Aorta (tissue), 5 donors: ENCODE measurements at regions not wholly inside any gene's neighbourhood (a gene's known extent, or its start where the extent isn't known, plus 50 kb on each side); places are given as distances from the start of the nearest gene placed in this dataset.

ENCODE experiments used
- ATAC-seq: fragments of 200-7000 bp; cut with Tn5 transposase; one replicate; pipeline ENCODE4 v1.9.1; 2022; ENCODE audit warnings: moderate library complexity; ENCODE audit not compliant: low FRiP score
- DNase-seq, 2 donors: peaks; one replicate each; pipeline ENCODE4 v3.0.0-alpha.2; 2020
- H3K27ac ChIP-seq, 2 donors: one replicate each; pipeline ENCODE4 v1.5.1; 2013; ENCODE audit warnings: low read length in 2 of 2, mild to moderate bottlenecking in 2 of 2, moderate library complexity in 2 of 2, control low read depth in 1 of 2, inconsistent platforms in 1 of 2, low read depth in 1 of 2
- H3K27me3 ChIP-seq, 2 donors: one replicate each; pipeline ENCODE4 v1.6.1; 2013; ENCODE audit warnings: control low read depth in 1 of 2, low read length in 1 of 2, mild to moderate bottlenecking in 1 of 2, moderate library complexity in 1 of 2; ENCODE audit not compliant: insufficient read depth in 2 of 2, control insufficient read depth in 1 of 2
- H3K36me3 ChIP-seq, 2 donors: one replicate each; pipeline ENCODE4 v1.6.1; 2013; ENCODE audit warnings: control low read depth in 1 of 2, low read length in 1 of 2, mild to moderate bottlenecking in 1 of 2; ENCODE audit not compliant: insufficient read depth in 2 of 2, control insufficient read depth in 1 of 2
- H3K4me1 ChIP-seq, 2 donors: one replicate each; pipeline ENCODE4 v1.6.1; 2013; ENCODE audit warnings: low read length in 2 of 2, control low read depth in 1 of 2, mild to moderate bottlenecking in 1 of 2, moderate library complexity in 1 of 2; ENCODE audit not compliant: insufficient read depth in 2 of 2, control insufficient read depth in 1 of 2
- H3K4me3 ChIP-seq, 2 donors: one replicate each; pipeline ENCODE4 v1.5.1; 2013; ENCODE audit warnings: low read length in 2 of 2, control low read depth in 1 of 2, mild to moderate bottlenecking in 1 of 2
- H3K9me3 ChIP-seq: one replicate; pipeline ENCODE4 v1.6.1; 2013; ENCODE audit warnings: mild to moderate bottlenecking, low read length; ENCODE audit not compliant: control insufficient read depth
- whole genome bisulfite sequencing, 2 donors: extraction: QIAGEN DNeasy Blood & Tissue Kit; methylation state at CpG; one replicate each; pipeline ENCODE4 v1.1.7; 2013; 5-methylcytosine and 5-hydroxymethylcytosine counted together
- intact Hi-C, 2 donors: fragments of 100-400 bp; cut with DNase I; formaldehyde crosslinking; loops; one replicate each; pipeline versions ENCODE4 v1.14.2 to v1.15.0; 2022
- donor health status: healthy with polysubstance abuse.
- donor health status: Bipolar disorder and iron deficiency.
- donor health status: DM: no; HTN: no; CAD: no.
- donor health status: DM: no; HTN: no; CAD: no.
- donor health status: DM: yes; HTN: yes; CAD: no.

- intact Hi-C loops, result no loop called here
- H3K27ac ChIP-seq, result peak overlapping the region in 1 of 2 donors; percentile 9
- DNase-seq (no peak), ATAC-seq (no peak)
- H3K36me3 ChIP-seq, result no peaks in the 10 kb centered on the region
- WGBS, 2 donors, result 3 to 10% methylated on average over 5 of the region's 5 CpGs
- no peaks in the 10 kb centered on the region for H3K27me3 ChIP-seq
- no peak overlapping the region for H3K4me3 ChIP-seq
- H3K4me1 ChIP-seq, result peaks cover 6% of the 10 kb centered on the region in 2 donors
- H3K9me3 ChIP-seq, result no peaks in the 10 kb centered on the region
Observed at GRCh38 chr9:570187-570586, 271.3 kb upstream of the DMRT1 start.

DNA sequence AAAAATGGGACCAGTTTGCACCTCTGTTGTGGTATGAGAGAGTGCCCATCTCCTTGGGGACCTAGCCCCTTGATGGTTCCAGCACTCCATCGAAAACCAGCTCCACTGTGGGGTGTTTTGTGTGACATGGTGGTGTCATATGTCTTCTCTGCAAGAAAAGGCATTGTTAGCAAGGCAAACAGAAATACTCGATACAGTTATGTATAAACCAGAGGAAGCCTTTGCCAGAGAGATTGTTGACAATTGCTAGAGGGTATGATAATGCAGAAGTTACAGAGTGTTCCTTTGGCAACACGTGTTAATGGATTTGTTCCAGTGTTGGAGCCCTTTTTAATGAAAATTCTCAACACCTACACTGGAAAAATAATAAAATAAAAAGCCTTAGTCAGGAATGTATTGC, 270.4 kb upstream of the DMRT1 start:
- Histone ChIP-seq H3K9me3 (no peaks in the 10 kb centered on the region), H3K27ac (no peak overlapping the region), H3K4me1 (peaks cover 6% of the 10 kb centered on the region in 2 donors), H3K36me3 (no peaks in the 10 kb centered on the region), H3K27me3 (no peaks in the 10 kb centered on the region), H3K4me3 (no peak overlapping the region)
- intact Hi-C loops, result no loop called here
- 4 to 8% methylated on average over 3 of the region's 3 CpGs for WGBS, 2 donors
- ATAC-seq (no peak), DNase-seq (no peak)

DNA sequence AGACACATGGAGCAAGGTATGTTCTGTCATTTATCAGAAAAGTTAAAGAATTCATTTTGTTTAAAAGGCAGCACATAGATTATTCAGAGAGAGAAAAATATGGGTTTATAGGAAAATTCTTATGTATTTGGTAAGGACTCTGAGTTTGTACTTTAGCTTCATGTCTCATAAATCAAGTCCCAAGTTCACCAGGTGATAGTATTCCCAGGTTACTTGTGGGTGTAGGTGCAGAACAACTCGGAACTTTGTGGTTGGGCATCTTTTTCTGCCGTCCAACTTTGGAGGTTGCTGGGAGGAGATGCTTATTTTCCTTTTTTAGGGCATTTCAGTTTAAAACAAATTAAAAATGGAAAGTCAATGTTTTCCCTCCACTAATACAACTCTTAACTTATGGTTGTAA, 269.8 kb upstream of the DMRT1 start:
- Histone ChIP-seq H3K9me3 (no peaks in the 10 kb centered on the region), H3K27ac (no peak overlapping the region), H3K27me3 (no peaks in the 10 kb centered on the region), H3K36me3 (no peaks in the 10 kb centered on the region), H3K4me3 (no peak overlapping the region), H3K4me1 (peaks cover 6% of the 10 kb centered on the region in 2 donors)
- intact Hi-C loops, result no loop called here
- DNase-seq (no peak), ATAC-seq (no peak)
- 52 to 62% methylated on average over 2 of the region's 2 CpGs for WGBS, 2 donors

DNA sequence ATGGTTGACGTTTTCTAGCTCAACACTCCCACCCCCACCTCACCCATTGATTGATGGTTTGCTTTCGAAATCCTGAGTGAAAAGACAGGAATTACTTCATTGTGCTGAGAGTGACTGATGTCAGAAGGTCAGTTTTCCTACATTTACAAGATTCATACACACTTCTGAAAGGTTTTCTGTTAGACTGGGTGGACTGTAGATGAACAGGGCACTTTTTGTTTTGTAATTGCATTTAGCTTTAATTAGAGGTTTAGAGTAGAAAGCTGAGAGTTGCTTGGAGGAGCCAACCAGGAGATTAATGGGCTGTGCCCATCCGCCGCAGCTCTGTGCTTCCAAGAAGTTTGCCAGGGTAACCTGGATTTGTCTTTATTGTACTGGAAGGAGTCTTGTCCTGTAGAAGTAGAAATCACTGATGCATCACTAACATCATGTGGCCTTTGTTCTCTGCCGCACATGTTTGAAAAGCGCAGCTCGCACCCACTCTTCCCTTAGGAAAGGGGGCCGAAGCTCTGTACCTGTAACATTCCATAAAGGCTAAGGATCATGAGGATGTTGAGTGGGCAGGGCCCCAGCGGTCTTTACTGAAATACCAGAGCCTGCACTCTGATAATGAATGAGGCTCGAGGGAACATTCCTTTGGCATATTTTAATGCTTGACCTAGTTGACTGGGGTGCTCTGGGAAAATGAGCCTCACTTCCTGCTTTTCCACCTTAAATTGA, 267.6 kb upstream of the DMRT1 start:
- WGBS, 2 donors, result 30 to 37% methylated on average over 10 of the region's 10 CpGs
- Histone ChIP-seq H3K4me3 (no peak overlapping the region), H3K9me3 (no peaks in the 10 kb centered on the region), H3K27me3 (no peaks in the 10 kb centered on the region), H3K4me1 (peaks cover 6% of the 10 kb centered on the region in 2 donors), H3K27ac (no peak overlapping the region), H3K36me3 (no peaks in the 10 kb centered on the region)
- no peak for DNase-seq
- intact Hi-C loops, result no loop called here
- no peak for ATAC-seq

GRCh38 chr9:575139-575538, 266.4 kb upstream of the DMRT1 start:
- intact Hi-C loops, result no loop called here
- H3K9me3 ChIP-seq, result no peaks in the 10 kb centered on the region
- H3K4me1 ChIP-seq, result peaks cover 6% of the 10 kb centered on the region in 2 donors
- DNase-seq (no peak), ATAC-seq (no peak)
- WGBS, 2 donors, result 28 to 35% methylated on average over 1 of the region's 1 CpG
- no peaks in the 10 kb centered on the region for H3K27me3 ChIP-seq
- H3K4me3 ChIP-seq, result no peak overlapping the region
- no peak overlapping the region for H3K27ac ChIP-seq
- no peaks in the 10 kb centered on the region for H3K36me3 ChIP-seq

GRCh38 chr9:580652-581342, 260.7 kb upstream of the DMRT1 start:
- Histone ChIP-seq H3K36me3 (no peaks in the 10 kb centered on the region), H3K9me3 (no peaks in the 10 kb centered on the region), H3K4me1 (no peaks in the 10 kb centered on the region), H3K27ac (no peak overlapping the region), H3K27me3 (no peaks in the 10 kb centered on the region), H3K4me3 (no peak overlapping the region)
- ATAC-seq (no peak), DNase-seq (no peak)
- WGBS, 2 donors, result 95 to 97% methylated on average over 34 to 39 of the region's 39 CpGs
- intact Hi-C loops, result loop anchor here in 1 of 2 donors (10.0 kb wide), 1 partner anchor 196 kb away; no protein-coding TSS in a partner anchor

DNA sequence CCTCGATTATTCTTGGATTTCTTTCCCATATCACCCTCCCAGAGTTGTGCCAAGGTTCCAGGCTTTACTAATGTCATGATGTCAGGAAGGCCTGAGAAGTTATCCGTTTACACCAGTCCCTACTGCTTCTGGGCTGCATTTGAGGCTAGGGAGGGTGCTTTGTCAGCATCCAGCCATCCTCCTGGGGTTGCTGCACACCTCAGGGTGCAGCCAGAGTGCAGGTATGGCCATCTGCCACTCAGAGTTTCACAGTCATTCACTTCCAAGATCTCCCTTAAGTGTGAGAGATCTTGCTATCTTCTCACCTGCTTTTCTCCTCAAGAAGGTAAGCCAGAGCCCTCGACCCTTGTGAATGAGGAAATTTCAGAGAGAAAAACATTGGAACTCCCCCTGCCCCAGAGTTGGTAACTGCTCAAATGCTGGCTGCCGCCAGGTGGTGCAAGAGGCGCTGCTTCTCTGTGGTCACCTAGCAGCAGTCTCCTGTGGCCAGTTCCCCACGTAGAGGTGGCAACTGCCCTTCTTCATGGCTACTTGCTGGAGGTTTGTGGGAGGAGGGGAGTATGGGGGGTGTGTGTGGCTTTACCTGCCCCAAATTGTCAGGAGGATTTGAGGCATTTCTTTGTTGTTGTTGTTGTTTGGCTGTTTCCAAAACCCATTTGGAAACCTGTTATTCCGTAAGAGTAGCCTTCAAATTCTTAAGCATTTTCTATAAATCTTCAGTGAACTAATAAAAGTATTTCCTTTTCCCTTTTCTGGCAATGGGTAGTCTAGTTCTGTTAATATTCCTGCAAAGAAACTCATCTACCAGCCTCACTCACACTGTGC, 259.6 kb upstream of the DMRT1 start:
- H3K27me3 ChIP-seq, result no peaks in the 10 kb centered on the region
- H3K4me3 ChIP-seq, result no peak overlapping the region
- WGBS, 2 donors, result 76 to 78% methylated on average over 7 of the region's 7 CpGs
- H3K9me3 ChIP-seq, result no peaks in the 10 kb centered on the region
- intact Hi-C loops, result loop anchor here in 1 of 2 donors (10.0 kb wide), 1 partner anchor 197 kb away; no protein-coding TSS in a partner anchor
- H3K4me1 ChIP-seq, result peaks cover 0 to 2% of the 10 kb centered on the region in 2 donors
- no peak for ATAC-seq
- DNase-seq, result no peak
- H3K36me3 ChIP-seq, result no peaks in the 10 kb centered on the region
- H3K27ac ChIP-seq, result no peak overlapping the region

- Histone ChIP-seq H3K27me3 (no peaks in the 10 kb centered on the region), H3K4me1 (peaks cover 0 to 2% of the 10 kb centered on the region in 2 donors), H3K4me3 (no peak overlapping the region), H3K27ac (no peak overlapping the region), H3K36me3 (no peaks in the 10 kb centered on the region), H3K9me3 (no peaks in the 10 kb centered on the region)
- WGBS, 2 donors, result 42 to 50% methylated on average over 3 of the region's 3 CpGs
- intact Hi-C loops, result loop anchor here in 1 of 2 donors (10.0 kb wide), 1 partner anchor 198 kb away; no protein-coding TSS in a partner anchor
- DNase-seq (no peak), ATAC-seq (no peak)
Observed at GRCh38 chr9:582775-583174, 258.7 kb upstream of the DMRT1 start.
